ENCODE measurements at regions not wholly inside any gene's neighbourhood (a gene's known extent, or its start where the extent isn't known, plus 50 kb on each side); places are given as distances from the start of the nearest gene placed in this dataset.

- TF ChIP-seq, protein P1, sequence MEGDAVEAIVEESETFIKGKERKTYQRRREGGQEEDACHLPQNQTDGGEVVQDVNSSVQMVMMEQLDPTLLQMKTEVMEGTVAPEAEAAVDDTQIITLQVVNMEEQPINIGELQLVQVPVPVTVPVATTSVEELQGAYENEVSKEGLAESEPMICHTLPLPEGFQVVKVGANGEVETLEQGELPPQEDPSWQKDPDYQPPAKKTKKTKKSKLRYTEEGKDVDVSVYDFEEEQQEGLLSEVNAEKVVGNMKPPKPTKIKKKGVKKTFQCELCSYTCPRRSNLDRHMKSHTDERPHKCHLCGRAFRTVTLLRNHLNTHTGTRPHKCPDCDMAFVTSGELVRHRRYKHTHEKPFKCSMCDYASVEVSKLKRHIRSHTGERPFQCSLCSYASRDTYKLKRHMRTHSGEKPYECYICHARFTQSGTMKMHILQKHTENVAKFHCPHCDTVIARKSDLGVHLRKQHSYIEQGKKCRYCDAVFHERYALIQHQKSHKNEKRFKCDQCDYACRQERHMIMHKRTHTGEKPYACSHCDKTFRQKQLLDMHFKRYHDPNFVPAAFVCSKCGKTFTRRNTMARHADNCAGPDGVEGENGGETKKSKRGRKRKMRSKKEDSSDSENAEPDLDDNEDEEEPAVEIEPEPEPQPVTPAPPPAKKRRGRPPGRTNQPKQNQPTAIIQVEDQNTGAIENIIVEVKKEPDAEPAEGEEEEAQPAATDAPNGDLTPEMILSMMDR (IDR thresholded peaks at IDR 0.05 in 2 of 3, conservative IDR thresholded peaks at IDR 0.05 in 1 of 3; ENCODE audit: borderline replicate concordance in 1 of 3, insufficient read depth in 1 of 3, low read depth in 2 of 3, low read length in 2 of 3) = no peak
- TF ChIP-seq EGR1 (IDR thresholded peaks at IDR 0.05; ENCODE audit: low read depth) (no peak), ATF3 (IDR thresholded peaks at IDR 0.05) (no peak), RAD21 (IDR thresholded peaks at IDR 0.05; ENCODE audit: low read depth) (no peak)
- no peaks in the 10 kb centered on the region for H3K9me3 ChIP-seq (ENCODE audit: control insufficient read depth in 1 of 2, insufficient read depth in 1 of 2, low read depth in 1 of 2, low read length in 2 of 2)
- CTCF ChIA-PET = interaction anchor here (1.2 kb wide), 1 partner anchor 149 kb away, joined by 4 read pairs; no protein-coding TSS in a partner anchor
- H3K4me1 ChIP-seq (ENCODE audit: control insufficient read depth in 1 of 2, insufficient read depth in 2 of 2, low read length in 2 of 2) = peaks cover 22 to 30% of the 10 kb centered on the region in 2 experiments
- POLR2A ChIA-PET = no interaction called here
- DNase-seq (ENCODE audit: low read depth, low spot score) = no peak
- RAD21 ChIA-PET (ENCODE audit: low non-redundant PET in 1 of 2, low total read pairs in 2 of 2, uncharacterized antibody in 2 of 2, unreplicated experiment in 2 of 2) = no interaction called here
- H3K79me2 ChIP-seq (ENCODE audit: insufficient read depth, low read length) = peaks cover 11% of the 10 kb centered on the region
- H3K9ac ChIP-seq (ENCODE audit: low read length) = no peak overlapping the region
- H3K36me3 ChIP-seq (ENCODE audit: control insufficient read depth in 1 of 2, insufficient read depth in 2 of 2, low read length in 2 of 2) = peaks cover 0 to 7% of the 10 kb centered on the region in 2 experiments; a peak in 1 of 4 replicates
- no TSS peak for BruUV-seq (replicated peaks)
- no peak overlapping the region for H3K4me2 ChIP-seq (ENCODE audit: low read length)
- H3K27ac ChIP-seq (ENCODE audit: low read depth, low read length) = no peak overlapping the region
- H4K20me1 ChIP-seq (ENCODE audit: insufficient read depth) = no peaks in the 10 kb centered on the region
- no peak overlapping the region for H2AFZ ChIP-seq (ENCODE audit: low read depth, low read length, poor library complexity, severe bottlenecking)
- no peak for ATAC-seq
- no peaks in the 10 kb centered on the region for H3K9me2 ChIP-seq (ENCODE audit: insufficient read depth)
- H3K27me3 ChIP-seq (ENCODE audit: insufficient read depth, low read length) = no peaks in the 10 kb centered on the region
- H3K4me3 ChIP-seq (replicated peaks in 1 of 2; ENCODE audit: low read depth in 1 of 2, low read length in 2 of 2) = no peak overlapping the region
- intact Hi-C loops (cut with micrococcal nuclease) = no loop called here
Observed at GRCh38 chr7:131046246-131046645, 281.4 kb upstream of the MKLN1 start.

DNA sequence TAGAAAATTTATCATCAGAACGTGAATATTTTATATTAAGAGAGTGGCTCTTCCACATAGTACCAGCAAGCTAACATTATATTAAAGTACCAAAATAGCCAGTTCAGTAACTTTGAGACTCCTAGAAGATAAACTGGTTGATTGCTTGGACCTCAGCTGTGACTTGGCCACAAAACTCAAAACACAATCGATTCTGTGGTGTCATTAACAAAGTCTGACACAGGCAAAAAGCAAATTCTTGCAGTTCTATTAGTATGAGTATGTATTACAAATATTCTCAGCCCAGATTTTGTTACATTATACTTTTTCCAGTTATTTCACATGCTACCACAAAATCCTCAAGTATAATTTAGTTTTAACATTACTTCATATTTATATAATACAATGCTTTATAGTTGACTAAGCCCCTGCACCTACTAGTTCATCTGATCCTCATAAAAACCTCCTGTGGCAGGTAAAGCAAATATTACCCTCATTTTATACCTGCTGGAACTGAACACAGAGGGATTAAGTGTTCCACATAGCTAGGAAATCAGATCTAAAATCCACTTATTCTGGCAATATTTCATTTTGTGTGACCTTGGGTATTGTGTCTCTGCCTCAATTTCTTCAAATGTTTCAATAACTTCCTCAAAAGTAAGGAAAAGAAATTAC lies 279.9 kb upstream of the MKLN1 start:
- ChIA-PET RAD21 (ENCODE audit: low non-redundant PET in 1 of 2, low total read pairs in 2 of 2, uncharacterized antibody in 2 of 2, unreplicated experiment in 2 of 2) (no interaction called here), POLR2A (no interaction called here), CTCF (interaction anchor here (1.0 to 1.2 kb wide), 2 partner anchors 21 to 151 kb away, joined by 3 to 4 read pairs; no protein-coding TSS in a partner anchor)
- Histone ChIP-seq H4K20me1 (ENCODE audit: insufficient read depth) (no peaks in the 10 kb centered on the region), H3K4me2 (ENCODE audit: low read length) (no peak overlapping the region), H2AFZ (ENCODE audit: low read depth, low read length, poor library complexity, severe bottlenecking) (no peak overlapping the region), H3K27me3 (ENCODE audit: insufficient read depth, low read length) (no peaks in the 10 kb centered on the region), H3K4me3 (replicated peaks in 1 of 2; ENCODE audit: low read depth in 1 of 2, low read length in 2 of 2) (no peak overlapping the region), H3K9me2 (ENCODE audit: insufficient read depth) (no peaks in the 10 kb centered on the region), H3K4me1 (ENCODE audit: control insufficient read depth in 1 of 2, insufficient read depth in 2 of 2, low read length in 2 of 2) (peaks cover 7 to 15% of the 10 kb centered on the region in 2 experiments), H3K79me2 (ENCODE audit: insufficient read depth, low read length) (peaks cover 2% of the 10 kb centered on the region; the same call in 1 of the 2 replicates), H3K36me3 (ENCODE audit: control insufficient read depth in 1 of 2, insufficient read depth in 2 of 2, low read length in 2 of 2) (peaks cover 2 to 7% of the 10 kb centered on the region in 2 experiments; a peak in 2 of 4 replicates), H3K9me3 (ENCODE audit: control insufficient read depth in 1 of 2, insufficient read depth in 1 of 2, low read depth in 1 of 2, low read length in 2 of 2) (no peaks in the 10 kb centered on the region), H3K27ac (ENCODE audit: low read depth, low read length) (no peak overlapping the region), H3K9ac (ENCODE audit: low read length) (no peak overlapping the region)
- no TSS peak for BruUV-seq (replicated peaks)
- intact Hi-C loops (cut with micrococcal nuclease) = no loop called here
- DNase-seq (ENCODE audit: low read depth, low spot score) (no peak), ATAC-seq (no peak)
- TF ChIP-seq EZH2phosphoT487 (IDR thresholded peaks at IDR 0.05; ENCODE audit: borderline replicate concordance) (no peak), ATF3 (IDR thresholded peaks at IDR 0.05) (no peak), SIN3A (IDR thresholded peaks at IDR 0.05; ENCODE audit: low read depth) (no peak), ELF1 (IDR thresholded peaks at IDR 0.05; ENCODE audit: borderline replicate concordance, low read depth) (no peak), ZBTB33 (IDR thresholded peaks at IDR 0.05; ENCODE audit: extremely low read depth, insufficient replicate concordance, low read length) (no peak), SP1 (IDR thresholded peaks at IDR 0.05; ENCODE audit: low read depth) (no peak)
- TF ChIP-seq, protein P2, sequence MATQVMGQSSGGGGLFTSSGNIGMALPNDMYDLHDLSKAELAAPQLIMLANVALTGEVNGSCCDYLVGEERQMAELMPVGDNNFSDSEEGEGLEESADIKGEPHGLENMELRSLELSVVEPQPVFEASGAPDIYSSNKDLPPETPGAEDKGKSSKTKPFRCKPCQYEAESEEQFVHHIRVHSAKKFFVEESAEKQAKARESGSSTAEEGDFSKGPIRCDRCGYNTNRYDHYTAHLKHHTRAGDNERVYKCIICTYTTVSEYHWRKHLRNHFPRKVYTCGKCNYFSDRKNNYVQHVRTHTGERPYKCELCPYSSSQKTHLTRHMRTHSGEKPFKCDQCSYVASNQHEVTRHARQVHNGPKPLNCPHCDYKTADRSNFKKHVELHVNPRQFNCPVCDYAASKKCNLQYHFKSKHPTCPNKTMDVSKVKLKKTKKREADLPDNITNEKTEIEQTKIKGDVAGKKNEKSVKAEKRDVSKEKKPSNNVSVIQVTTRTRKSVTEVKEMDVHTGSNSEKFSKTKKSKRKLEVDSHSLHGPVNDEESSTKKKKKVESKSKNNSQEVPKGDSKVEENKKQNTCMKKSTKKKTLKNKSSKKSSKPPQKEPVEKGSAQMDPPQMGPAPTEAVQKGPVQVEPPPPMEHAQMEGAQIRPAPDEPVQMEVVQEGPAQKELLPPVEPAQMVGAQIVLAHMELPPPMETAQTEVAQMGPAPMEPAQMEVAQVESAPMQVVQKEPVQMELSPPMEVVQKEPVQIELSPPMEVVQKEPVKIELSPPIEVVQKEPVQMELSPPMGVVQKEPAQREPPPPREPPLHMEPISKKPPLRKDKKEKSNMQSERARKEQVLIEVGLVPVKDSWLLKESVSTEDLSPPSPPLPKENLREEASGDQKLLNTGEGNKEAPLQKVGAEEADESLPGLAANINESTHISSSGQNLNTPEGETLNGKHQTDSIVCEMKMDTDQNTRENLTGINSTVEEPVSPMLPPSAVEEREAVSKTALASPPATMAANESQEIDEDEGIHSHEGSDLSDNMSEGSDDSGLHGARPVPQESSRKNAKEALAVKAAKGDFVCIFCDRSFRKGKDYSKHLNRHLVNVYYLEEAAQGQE (IDR thresholded peaks at IDR 0.05; ENCODE audit: low read depth) = no peak
